Gastrocnemius medialis (tissue), 4 donors: ENCODE measurements at regions not wholly inside any gene's neighbourhood (a gene's known extent, or its start where the extent isn't known, plus 50 kb on each side); places are given as distances from the start of the nearest gene placed in this dataset.

ENCODE experiments used
- CTCF ChIP-seq, 5 experiments: fragments of 450-650 bp in 3 of 5; fragments of 200-600 bp in 2 of 5; sonication (generic) in 2 of 5; IDR thresholded peaks in 4 of 5; conservative IDR thresholded peaks in 1 of 5; 1 replicate in 4 of 5; 2 replicates in 1 of 5; pipeline ENCODE4 v1.5.1; 2016 to 2019; ENCODE audit warnings: antibody characterized with exemption in 5 of 5, mild to moderate bottlenecking in 3 of 5, moderate library complexity in 3 of 5
- POLR2A ChIP-seq, 2 donors: fragments of 450-650 bp; IDR thresholded peaks; one replicate each; pipeline ENCODE4 v1.6.1; 2017; ENCODE audit warnings: antibody characterized with exemption in 2 of 2, mild to moderate bottlenecking in 2 of 2, moderate library complexity in 2 of 2

- TF ChIP-seq CTCF (IDR thresholded peaks at IDR 0.05 in 4 of 5, conservative IDR thresholded peaks at IDR 0.05 in 1 of 5) (no peak), POLR2A (IDR thresholded peaks at IDR 0.05) (no peak)
Observed at GRCh38 chr6:147037881-147038280, 166.3 kb upstream of the STXBP5 start.
